Sigmoid colon (tissue), 4 donors: ENCODE measurements at regions not wholly inside any gene's neighbourhood (a gene's known extent, or its start where the extent isn't known, plus 50 kb on each side); places are given as distances from the start of the nearest gene placed in this dataset.
"Not testable (repeated sequence)": the region's sequence is repeated elsewhere in the genome, so short reads cannot be mapped to it uniquely, and the experiment has no call there.

Experiments
- EP300 ChIP-seq, 4 donors: sonication (generic); formaldehyde crosslinking; IDR thresholded peaks; one replicate each; pipeline ENCODE4 v1.6.1; 2017; ENCODE audit warnings: antibody characterized with exemption in 4 of 4
- POLR2A ChIP-seq, 2 donors: fragments of 450-650 bp; IDR thresholded peaks; one replicate each; pipeline ENCODE4 v1.6.1; 2016; ENCODE audit warnings: antibody characterized with exemption in 2 of 2, mild to moderate bottlenecking in 2 of 2, moderate library complexity in 2 of 2
- TF ChIP-seq, protein P1 (sequence below), 4 experiments: fragments of 450-650 bp in 3 of 4; fragments of 200-600 bp in 1 of 4; IDR thresholded peaks; one replicate each; pipeline ENCODE4 v1.5.1; 2016 to 2019; ENCODE audit warnings: antibody characterized with exemption in 4 of 4, mild to moderate bottlenecking in 3 of 4, moderate library complexity in 2 of 4

DNA sequence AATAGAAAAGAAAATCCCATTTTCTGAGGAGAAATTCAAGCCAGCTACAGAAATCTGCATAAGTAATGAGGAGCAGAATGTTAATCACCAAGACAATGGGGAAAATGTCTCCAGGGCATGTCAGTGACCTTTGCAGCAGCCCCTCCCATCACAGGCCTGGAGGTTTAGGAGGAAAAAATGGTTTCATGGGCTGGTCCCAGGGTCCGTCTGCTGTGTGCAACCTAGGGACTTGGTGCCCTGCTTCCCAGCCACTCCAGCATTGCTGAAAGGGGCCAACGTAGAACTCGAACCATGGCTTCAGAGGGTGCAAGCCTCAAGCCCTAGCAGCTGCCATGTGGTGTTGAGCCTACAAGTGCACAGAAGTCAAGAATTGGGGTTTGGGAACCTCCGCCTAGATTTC lies 116.8 kb downstream of the ENC1 start:
- TF ChIP-seq, protein P1, sequence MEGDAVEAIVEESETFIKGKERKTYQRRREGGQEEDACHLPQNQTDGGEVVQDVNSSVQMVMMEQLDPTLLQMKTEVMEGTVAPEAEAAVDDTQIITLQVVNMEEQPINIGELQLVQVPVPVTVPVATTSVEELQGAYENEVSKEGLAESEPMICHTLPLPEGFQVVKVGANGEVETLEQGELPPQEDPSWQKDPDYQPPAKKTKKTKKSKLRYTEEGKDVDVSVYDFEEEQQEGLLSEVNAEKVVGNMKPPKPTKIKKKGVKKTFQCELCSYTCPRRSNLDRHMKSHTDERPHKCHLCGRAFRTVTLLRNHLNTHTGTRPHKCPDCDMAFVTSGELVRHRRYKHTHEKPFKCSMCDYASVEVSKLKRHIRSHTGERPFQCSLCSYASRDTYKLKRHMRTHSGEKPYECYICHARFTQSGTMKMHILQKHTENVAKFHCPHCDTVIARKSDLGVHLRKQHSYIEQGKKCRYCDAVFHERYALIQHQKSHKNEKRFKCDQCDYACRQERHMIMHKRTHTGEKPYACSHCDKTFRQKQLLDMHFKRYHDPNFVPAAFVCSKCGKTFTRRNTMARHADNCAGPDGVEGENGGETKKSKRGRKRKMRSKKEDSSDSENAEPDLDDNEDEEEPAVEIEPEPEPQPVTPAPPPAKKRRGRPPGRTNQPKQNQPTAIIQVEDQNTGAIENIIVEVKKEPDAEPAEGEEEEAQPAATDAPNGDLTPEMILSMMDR (IDR thresholded peaks at IDR 0.05), result not testable (repeated sequence)
- TF ChIP-seq POLR2A, EP300 (IDR thresholded peaks at IDR 0.05): not testable (repeated sequence)
